Retina (tissue), 1 donor: ENCODE measurements at regions not wholly inside any gene's neighbourhood (a gene's known extent, or its start where the extent isn't known, plus 50 kb on each side); places are given as distances from the start of the nearest gene placed in this dataset.

Experiments used
- DNase-seq: peaks from one replicate; pipeline ENCODE4 v3.0.0-alpha.2; 2016

DNA sequence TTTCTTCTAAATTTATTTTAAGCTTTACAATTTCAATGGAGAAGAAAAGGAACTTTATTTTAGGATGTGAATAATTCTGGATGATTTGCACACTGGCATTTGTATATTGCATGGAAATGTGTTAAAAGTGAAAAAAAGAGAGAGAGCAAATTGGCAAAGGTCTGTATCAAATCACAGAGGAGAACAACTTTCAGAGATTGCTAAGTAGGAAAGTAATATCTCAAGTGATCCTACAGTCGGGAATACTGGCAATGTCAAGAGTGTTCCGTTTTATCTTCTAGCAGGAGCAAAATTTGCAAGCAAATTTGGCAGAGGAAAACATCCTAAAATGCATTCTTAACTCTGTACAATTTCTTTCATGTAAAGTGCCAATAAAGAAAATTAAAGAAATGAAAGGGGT is 97.1 kb upstream of the TMC3 start:
- DNase-seq: no peak

- DNase-seq: no peak
These were observed 95.1 kb upstream of the TMC3 start for GRCh38 chr15:81469154-81469553.

DNA sequence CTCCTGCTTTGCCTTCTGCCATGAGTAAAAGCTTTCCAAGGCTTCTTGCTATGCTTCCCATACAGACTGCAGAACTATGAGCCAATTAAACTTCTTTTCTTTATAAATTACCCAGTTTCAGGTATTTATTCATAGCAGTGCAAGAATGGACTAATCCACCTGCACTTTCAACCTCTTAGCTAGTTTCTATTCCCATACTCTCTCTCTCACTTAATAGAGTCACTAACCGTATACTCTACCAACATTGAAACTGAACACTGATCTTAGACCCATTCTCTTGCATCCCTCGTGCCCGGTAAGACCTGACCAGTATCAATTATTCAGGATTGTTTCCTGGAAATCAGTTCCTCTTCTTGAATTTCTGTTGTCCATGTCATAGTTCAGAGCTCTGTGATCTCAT is 92.7 kb upstream of the TMC3 start:
- DNase-seq: no peak

DNA sequence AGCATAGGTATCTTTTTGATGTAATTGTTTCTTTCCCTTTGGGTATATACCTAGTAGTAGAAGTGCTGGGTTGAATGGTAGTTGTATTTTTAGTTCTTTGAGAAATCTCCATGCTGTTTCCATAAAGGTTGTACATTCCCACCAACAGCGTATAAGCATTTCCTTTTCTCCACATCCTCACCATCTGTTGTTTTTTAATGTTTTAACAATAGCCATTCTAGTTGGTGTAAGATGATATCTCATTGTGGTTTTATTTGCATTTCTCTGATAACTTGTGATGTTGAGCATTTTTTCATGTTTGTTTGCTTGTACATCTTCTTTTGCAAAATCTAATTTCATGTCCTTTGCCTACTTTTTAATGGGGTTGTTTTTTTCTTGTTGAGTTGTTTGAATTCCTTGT is 80.0 kb upstream of the TMC3 start:
- DNase-seq: no peak

DNA sequence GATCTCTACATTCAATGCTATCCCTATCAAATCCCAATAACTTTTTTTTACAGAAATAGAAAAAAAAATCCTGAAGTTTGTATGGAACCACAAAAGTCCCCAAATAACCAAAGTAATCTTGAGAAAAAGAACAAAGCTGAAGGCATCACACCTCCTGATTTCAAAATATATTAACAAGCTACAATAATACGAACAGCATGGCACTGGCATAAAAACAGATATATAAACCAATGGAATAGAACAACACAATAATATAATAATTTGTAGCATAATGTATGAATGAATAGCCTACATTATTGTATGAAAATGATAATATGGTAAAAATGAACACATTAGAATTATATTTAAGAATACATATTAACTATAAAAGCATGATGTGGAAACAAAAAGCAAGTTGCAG is 76.7 kb upstream of the TMC3 start:
- no peak for DNase-seq

DNA sequence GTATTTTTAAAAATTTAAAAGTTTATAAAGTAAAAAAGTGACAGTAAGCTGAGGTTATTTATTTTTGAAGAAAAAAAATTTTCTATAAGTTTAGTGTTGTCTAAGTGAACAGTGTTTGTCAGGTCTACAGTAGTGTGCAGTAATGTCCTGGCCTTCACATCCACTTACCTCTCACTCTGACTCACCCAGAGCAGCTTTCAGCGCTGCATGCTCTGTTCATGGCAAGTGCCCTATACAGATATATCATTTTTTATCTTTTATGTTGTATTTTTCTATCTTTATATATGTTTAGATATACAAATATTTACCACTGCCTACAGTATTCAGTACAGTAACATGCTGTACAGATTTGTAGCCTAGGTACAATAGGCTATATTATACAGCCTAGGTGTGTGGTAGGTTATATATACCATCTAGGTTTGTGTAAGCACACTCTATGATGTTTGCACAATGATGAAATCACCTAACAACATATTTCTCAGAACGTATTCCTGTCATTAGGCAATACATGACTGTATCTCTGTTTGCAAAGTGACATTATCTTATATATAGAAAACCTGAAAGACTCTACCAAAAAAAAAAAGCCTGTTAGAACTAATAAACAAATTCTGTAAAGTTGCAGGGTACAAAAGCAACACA is 75.9 kb upstream of the TMC3 start:
- no peak for DNase-seq

DNA sequence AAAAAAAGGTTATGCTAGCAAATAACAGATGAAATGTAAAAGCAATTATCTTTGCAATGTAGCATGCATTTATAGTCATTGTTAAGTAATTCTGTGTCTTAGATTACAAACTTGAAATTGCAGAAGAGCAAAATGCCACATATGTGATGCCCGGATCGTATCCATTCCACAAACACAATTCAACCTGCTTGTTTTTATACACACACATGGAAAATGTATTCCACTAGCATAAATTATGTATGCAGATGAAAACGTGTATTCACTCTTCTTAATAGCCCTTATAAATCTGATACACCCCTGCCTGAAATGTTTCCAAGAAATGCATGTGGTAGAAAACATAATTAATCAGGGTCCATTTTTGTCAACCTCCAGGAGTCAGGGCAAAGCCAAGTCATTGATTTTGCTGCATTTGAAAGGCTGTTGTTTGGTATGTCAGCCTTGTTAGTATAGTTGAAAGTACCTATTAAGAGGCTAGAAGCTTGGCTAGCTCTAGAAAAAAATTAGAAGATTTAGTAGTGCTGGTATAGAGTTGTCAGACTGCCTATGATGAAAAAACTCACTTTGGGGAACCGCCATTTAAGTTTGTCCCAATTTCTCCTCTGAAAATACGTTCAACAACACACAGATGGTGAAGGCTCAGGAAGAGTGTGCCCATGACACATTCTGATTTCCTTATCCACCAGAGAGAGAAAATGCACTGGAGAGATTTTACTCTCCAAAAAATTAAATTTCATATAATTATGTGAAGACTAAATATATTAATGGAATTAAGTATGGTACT is 69.2 kb upstream of the TMC3 start:
- no peak for DNase-seq

DNA sequence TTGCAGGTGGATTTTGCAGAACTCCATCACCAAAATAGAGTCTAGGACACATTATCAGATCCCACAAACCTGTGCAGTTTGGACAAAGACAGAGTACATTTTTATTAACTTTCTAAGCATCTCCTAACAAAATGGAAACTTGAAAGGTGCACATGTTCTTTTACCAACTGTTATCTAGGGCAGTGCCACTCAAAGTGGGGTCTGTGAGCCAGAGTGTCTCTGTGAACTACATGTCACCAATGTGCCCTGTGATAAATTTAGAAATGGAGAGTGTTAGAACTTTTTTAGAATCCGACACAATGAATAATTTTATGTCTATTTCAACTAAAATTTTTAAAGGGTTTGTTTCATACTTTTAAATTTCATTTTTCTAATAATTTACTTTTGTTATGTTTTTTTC is 68.4 kb upstream of the TMC3 start:
- DNase-seq: no peak

DNA sequence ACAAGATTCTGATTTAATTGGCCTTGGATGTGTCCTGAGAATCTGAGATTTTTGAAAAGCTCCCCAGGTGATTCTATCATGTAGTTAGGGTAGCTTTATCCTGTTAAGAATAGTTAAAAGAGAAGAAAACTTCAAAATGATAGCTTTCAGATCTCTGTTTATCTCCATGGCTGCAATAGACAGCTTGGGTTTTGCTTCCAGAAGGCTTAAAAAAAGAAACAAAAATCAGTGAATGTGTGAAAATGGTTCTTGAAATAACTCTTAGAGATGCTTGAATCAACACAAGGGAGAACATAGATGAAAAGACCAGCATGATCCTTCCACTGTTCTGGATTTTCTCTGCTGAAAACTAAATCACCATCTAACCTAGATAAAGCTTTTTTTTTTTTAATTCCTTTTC is 60.8 kb upstream of the TMC3 start:
- DNase-seq: no peak

GRCh38 chr15:81433462-81433861 is 59.4 kb upstream of the TMC3 start:
- DNase-seq: no peak

DNA sequence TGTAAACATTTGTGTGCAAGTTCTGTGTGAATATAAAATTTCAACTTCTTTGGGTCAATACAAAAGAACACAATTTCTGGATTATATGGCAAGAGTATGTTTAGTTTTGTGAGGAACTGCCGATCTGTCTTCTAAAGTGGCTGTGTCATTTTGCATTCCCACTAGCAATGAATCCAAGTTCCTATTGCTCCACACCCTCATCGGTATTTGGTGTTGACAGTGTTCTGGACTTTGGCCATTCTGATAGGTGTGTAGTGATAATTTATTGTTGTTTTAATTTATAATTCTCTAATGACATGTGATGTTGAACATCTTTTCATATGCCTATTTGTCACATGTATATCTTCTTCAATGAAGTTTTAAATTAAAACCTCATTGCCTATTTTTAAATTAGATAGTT is 58.2 kb upstream of the TMC3 start:
- no peak for DNase-seq

DNA sequence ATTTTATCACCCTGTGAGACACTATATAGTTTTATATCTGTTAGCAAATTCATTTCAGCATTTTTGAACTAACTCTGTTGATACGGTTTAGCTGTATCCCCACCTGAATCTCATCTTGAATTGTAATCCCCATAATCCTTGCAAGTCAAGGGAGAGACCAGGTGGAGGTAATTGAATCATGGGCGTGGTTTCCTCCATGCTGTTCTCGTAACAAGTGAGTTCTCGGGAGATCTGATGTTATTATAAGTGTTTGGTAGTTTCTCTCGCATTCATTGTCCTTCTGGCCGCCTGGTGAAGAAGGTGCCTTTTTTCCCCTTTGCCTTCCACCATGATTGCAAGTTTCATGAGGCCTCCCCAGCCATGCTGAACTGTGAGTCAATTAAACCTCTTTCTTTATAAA is 53.2 kb upstream of the TMC3 start:
- no peak for DNase-seq

DNA sequence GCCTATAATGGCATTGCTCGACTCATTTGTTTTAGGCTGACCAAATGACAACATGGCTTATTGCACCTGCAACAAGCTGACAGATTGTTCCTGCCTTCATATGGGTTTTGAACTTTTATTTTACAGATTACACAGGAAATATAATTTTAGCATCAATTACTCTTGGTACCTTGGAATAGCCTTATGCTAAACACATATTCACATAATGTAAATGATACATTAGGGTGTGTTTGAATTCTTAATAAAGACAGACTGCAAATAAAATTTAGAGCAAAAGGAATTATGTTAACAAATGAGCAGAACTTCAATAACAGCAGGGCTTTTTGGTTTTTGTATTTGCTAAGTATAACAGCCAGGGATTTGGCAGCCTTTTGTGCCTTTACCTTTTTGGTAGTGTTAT is 51.9 kb upstream of the TMC3 start:
- DNase-seq: no peak
